Liver (tissue), 3 donors: ENCODE measurements at regions not wholly inside any gene's neighbourhood (a gene's known extent, or its start where the extent isn't known, plus 50 kb on each side); places are given as distances from the start of the nearest gene placed in this dataset.

ENCODE experiments used
- ATF3 ChIP-seq: IDR thresholded peaks from 2 replicates; pipeline ENCODE4 v1.6.1; 2016; ENCODE audit warnings: antibody characterized with exemption
- CTCF ChIP-seq: fragments of 150-350 bp; IDR thresholded peaks from 2 replicates; pipeline ENCODE4 v1.5.1; 2017; ENCODE audit warnings: improper control_type of control experiment, low read depth, low read length; ENCODE audit not compliant: missing input control
- HNF4A ChIP-seq, 2 donors: conservative IDR thresholded peaks; 2 replicates each; pipeline ENCODE4 v1.6.1; 2016; ENCODE audit warnings: antibody characterized with exemption in 2 of 2, mild to moderate bottlenecking in 2 of 2
- JUND ChIP-seq, 2 donors: IDR thresholded peaks; 2 replicates each; pipeline ENCODE4 v1.6.1; 2016; ENCODE audit warnings: antibody characterized with exemption in 2 of 2
- MAX ChIP-seq: IDR thresholded peaks from 2 replicates; pipeline ENCODE4 v1.6.1; 2016; ENCODE audit warnings: antibody characterized with exemption
- RAD21 ChIP-seq, 2 donors: IDR thresholded peaks; 2 replicates each; pipeline ENCODE4 v1.6.1; 2016; ENCODE audit warnings: antibody characterized with exemption in 2 of 2, mild to moderate bottlenecking in 2 of 2
- REST ChIP-seq: IDR thresholded peaks from 2 replicates; pipeline ENCODE4 v1.6.1; 2016; ENCODE audit warnings: antibody characterized with exemption, mild to moderate bottlenecking
- SP1 ChIP-seq: IDR thresholded peaks from 2 replicates; pipeline ENCODE4 v1.6.1; 2018; ENCODE audit warnings: antibody characterized with exemption, mild to moderate bottlenecking
- TAF1 ChIP-seq: conservative IDR thresholded peaks from 2 replicates; pipeline ENCODE4 v1.6.1; 2016; ENCODE audit warnings: antibody characterized with exemption, mild to moderate bottlenecking
- YY1 ChIP-seq: IDR thresholded peaks from 2 replicates; pipeline ENCODE4 v1.6.1; 2016; ENCODE audit warnings: antibody characterized with exemption, mild to moderate bottlenecking
- ZBTB33 ChIP-seq: IDR thresholded peaks from 2 replicates; pipeline ENCODE4 v1.6.1; 2016; ENCODE audit warnings: antibody characterized with exemption
- donor health status: healthy.
- donor health status: healthy.

- TF ChIP-seq MAX (no peak), CTCF (no peak), REST (no peak), SP1 (no peak), JUND (IDR thresholded peaks at IDR 0.05) (no peak), TAF1 (no peak), YY1 (no peak), ZBTB33 (no peak), ATF3 (no peak), RAD21 (IDR thresholded peaks at IDR 0.05) (no peak), HNF4A (conservative IDR thresholded peaks at IDR 0.05) (no peak)
Observed at GRCh38 chr7:79774150-79774549, 320.7 kb upstream of the MAGI2 start.
